Hepatocyte (in vitro differentiated cells): ENCODE measurements at regions not wholly inside any gene's neighbourhood (a gene's known extent, or its start where the extent isn't known, plus 50 kb on each side); places are given as distances from the start of the nearest gene placed in this dataset.
"Not testable (repeated sequence)": the region's sequence is repeated elsewhere in the genome, so short reads cannot be mapped to it uniquely, and the experiment has no call there.

Source experiments
- DNase-seq: peaks from one replicate; pipeline ENCODE4 v3.0.0-alpha.2; 2016; ENCODE audit warnings: low spot score
- H2AFZ ChIP-seq: fragments of 200-600 bp; sonication (generic); 2 replicates; pipeline ENCODE4 v1.6.0; 2016; ENCODE audit warnings: antibody characterized with exemption, mild to moderate bottlenecking
- H3K27ac ChIP-seq: fragments of 200-600 bp; sonication (generic); 2 replicates; pipeline ENCODE4 v1.5.1; 2016; ENCODE audit warnings: mild to moderate bottlenecking
- H3K27me3 ChIP-seq: fragments of 200-600 bp; sonication (generic); 2 replicates; pipeline ENCODE4 v1.6.1; 2016
- H3K36me3 ChIP-seq: fragments of 200-600 bp; sonication (generic); replicated peaks from 2 replicates; pipeline ENCODE4 v1.5.1; 2016; ENCODE audit warnings: low read depth; ENCODE audit not compliant: insufficient read depth
- H3K4me1 ChIP-seq: fragments of 200-600 bp; sonication (generic); 2 replicates; pipeline ENCODE4 v1.5.1; 2016; ENCODE audit warnings: mild to moderate bottlenecking, moderate library complexity; ENCODE audit not compliant: insufficient read depth
- H3K4me2 ChIP-seq: fragments of 200-600 bp; sonication (generic); 2 replicates; pipeline ENCODE4 v1.6.0; 2016
- H3K4me3 ChIP-seq: fragments of 200-600 bp; sonication (generic); 2 replicates; pipeline ENCODE4 v1.5.1; 2016; ENCODE audit warnings: mild to moderate bottlenecking
- H3K79me2 ChIP-seq: fragments of 200-600 bp; sonication (generic); 2 replicates; pipeline ENCODE4 v1.6.0; 2017; ENCODE audit warnings: mild to moderate bottlenecking
- H3K9me2 ChIP-seq: fragments of 200-600 bp; sonication (generic); replicated peaks from 2 replicates; pipeline ENCODE4 v1.6.0; 2017; ENCODE audit warnings: mild to moderate bottlenecking; ENCODE audit not compliant: insufficient read depth
- H3K9me3 ChIP-seq: fragments of 200-600 bp; sonication (generic); 2 replicates; pipeline ENCODE4 v1.5.1; 2016; ENCODE audit warnings: low read depth, mild to moderate bottlenecking
- H4K20me1 ChIP-seq: fragments of 200-600 bp; sonication (generic); 2 replicates; pipeline ENCODE4 v1.6.0; 2016; ENCODE audit warnings: mild to moderate bottlenecking; ENCODE audit not compliant: insufficient read depth, poor library complexity, severe bottlenecking
- CTCF ChIP-seq: fragments of 200-600 bp; sonication (generic); IDR thresholded peaks from 2 replicates; pipeline ENCODE4 v1.5.1; 2016; ENCODE audit warnings: antibody characterized with exemption, mild to moderate bottlenecking; ENCODE audit not compliant: poor library complexity
- EZH2 ChIP-seq: fragments of 200-600 bp; sonication (generic); IDR thresholded peaks from 2 replicates; pipeline ENCODE4 v1.6.1; 2016; ENCODE audit warnings: antibody characterized with exemption, mild to moderate bottlenecking, borderline replicate concordance
- EZH2phosphoT487 ChIP-seq: fragments of 200-600 bp; sonication (generic); IDR thresholded peaks from one replicate; pipeline ENCODE4 v1.6.1; 2018; ENCODE audit warnings: antibody characterized with exemption, mild to moderate bottlenecking, low read depth, moderate library complexity; ENCODE audit not compliant: unreplicated experiment, severe bottlenecking
- WGBS: methylation state at CpG from one replicate; pipeline ENCODE4 v1.1.6; 2016; ENCODE audit warnings: low lambda C conversion rate; ENCODE audit errors: missing lambda C conversion rate; 5-methylcytosine and 5-hydroxymethylcytosine counted together

DNA sequence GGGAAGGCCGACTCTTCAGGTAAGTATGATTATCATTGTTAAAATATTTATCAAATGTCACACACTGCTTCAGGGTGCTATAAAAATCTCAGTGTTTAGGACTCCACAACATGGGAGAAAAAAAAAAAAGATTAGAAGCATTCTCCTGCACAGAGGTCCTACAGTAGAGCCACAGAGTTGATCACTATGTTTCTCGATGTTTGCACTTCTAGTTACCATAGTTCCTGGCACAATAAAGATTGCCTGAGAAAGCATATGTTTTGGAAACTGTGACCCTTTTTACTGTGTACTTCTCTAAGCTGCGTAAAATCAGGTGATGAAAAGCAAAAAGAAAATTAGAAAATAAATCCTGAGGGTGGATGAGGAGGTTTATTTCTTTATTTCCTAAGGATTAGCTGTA lies 269.9 kb upstream of the SYNCRIP start:
- Histone ChIP-seq H3K79me2 (no peaks in the 10 kb centered on the region), H3K36me3 (no peaks in the 10 kb centered on the region), H3K27me3 (no peaks in the 10 kb centered on the region), H4K20me1 (no peaks in the 10 kb centered on the region), H3K27ac (no peak overlapping the region), H3K4me2 (no peak overlapping the region), H3K9me3 (no peaks in the 10 kb centered on the region), H3K4me1 (no peaks in the 10 kb centered on the region), H3K4me3 (no peak overlapping the region), H3K9me2 (no peaks in the 10 kb centered on the region), H2AFZ (no peak overlapping the region)
- no peak for DNase-seq
- 73% methylated on average over 3 of the region's 3 CpGs for WGBS
- no peak for TF ChIP-seq EZH2phosphoT487
- no peak for TF ChIP-seq EZH2
- TF ChIP-seq CTCF, result no peak

GRCh38 chr6:85911067-85911466 lies 268.4 kb upstream of the SYNCRIP start:
- Histone ChIP-seq H2AFZ (no peak overlapping the region), H3K4me1 (no peaks in the 10 kb centered on the region), H3K4me2 (no peak overlapping the region), H3K27me3 (no peaks in the 10 kb centered on the region), H3K9me3 (no peaks in the 10 kb centered on the region), H4K20me1 (no peaks in the 10 kb centered on the region), H3K9me2 (no peaks in the 10 kb centered on the region), H3K27ac (no peak overlapping the region), H3K4me3 (no peak overlapping the region), H3K79me2 (no peaks in the 10 kb centered on the region), H3K36me3 (no peaks in the 10 kb centered on the region)
- no peak for TF ChIP-seq CTCF
- TF ChIP-seq EZH2, result no peak
- TF ChIP-seq EZH2phosphoT487, result no peak
- no peak for DNase-seq
- 92% methylated on average over 9 of the region's 9 CpGs for WGBS

DNA sequence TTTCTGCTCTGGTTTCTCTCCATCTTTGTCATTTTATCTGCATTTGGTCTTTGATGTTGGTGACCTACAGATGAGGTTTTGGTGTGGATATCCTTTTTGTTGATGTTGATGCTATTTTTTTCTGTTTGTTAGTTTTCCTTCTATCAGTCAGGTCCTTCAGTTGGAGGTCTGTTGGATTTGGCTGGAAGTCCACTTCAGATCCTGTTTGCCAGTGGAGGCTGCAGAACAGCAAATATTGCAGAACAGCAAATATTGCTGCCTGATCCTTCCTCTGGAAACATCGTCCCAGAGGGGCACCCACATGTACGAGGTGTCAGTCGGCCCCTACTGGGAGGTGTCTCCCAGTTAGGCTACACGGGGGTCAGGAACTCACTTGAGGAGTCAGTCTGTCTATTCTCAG lies 265.4 kb upstream of the SYNCRIP start:
- not testable (repeated sequence) for H3K9me3 ChIP-seq, H2AFZ ChIP-seq, H4K20me1 ChIP-seq, DNase-seq, H3K36me3 ChIP-seq, H3K4me3 ChIP-seq, H3K27ac ChIP-seq, H3K4me2 ChIP-seq, H3K27me3 ChIP-seq, H3K4me1 ChIP-seq, H3K9me2 ChIP-seq, H3K79me2 ChIP-seq
- 90% methylated on average over 4 of the region's 4 CpGs for WGBS

DNA sequence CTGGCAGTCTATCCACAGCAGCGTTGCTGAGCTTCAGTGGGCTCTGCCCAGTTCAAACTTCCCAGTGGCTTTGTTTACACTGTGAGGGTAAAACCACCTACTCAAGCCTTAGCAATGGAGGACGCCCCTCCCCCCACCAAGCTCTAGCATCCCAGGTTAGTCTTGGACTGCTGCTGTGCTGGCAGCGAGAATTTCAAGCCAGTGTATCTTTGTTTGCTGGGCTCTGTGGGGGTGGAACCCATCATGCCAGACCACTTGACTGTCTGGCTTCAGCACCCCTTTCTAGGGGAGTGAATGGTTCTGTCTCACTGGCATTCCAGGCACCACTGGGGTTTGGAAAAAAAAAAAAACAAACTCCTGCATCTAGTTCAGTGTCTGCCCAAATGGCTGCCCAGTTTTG lies 249.7 kb upstream of the SYNCRIP start:
- H2AFZ ChIP-seq, result no peak overlapping the region
- 56% methylated on average over 3 of the region's 3 CpGs for WGBS

More for the DNA sequence above, 249.7 kb upstream of the SYNCRIP start:
- H3K4me3 ChIP-seq, result no peak overlapping the region
- no peak for DNase-seq
- no peak overlapping the region for H3K4me2 ChIP-seq
- H4K20me1 ChIP-seq, result no peaks in the 10 kb centered on the region
- no peaks in the 10 kb centered on the region for H3K4me1 ChIP-seq
- no peaks in the 10 kb centered on the region for H3K9me2 ChIP-seq
- H3K27me3 ChIP-seq, result no peaks in the 10 kb centered on the region
- H3K79me2 ChIP-seq, result no peaks in the 10 kb centered on the region
- H3K27ac ChIP-seq, result no peak overlapping the region
- H3K9me3 ChIP-seq, result no peaks in the 10 kb centered on the region
- TF ChIP-seq EZH2phosphoT487, result no peak
- TF ChIP-seq EZH2, result no peak
- no peak for TF ChIP-seq CTCF
- H3K36me3 ChIP-seq, result no peaks in the 10 kb centered on the region
